Endothelial cell of umbilical vein (primary cell): ENCODE measurements at regions not wholly inside any gene's neighbourhood (a gene's known extent, or its start where the extent isn't known, plus 50 kb on each side); places are given as distances from the start of the nearest gene placed in this dataset.

Experiments used
- BruUV-seq: library from RNA; stranded (reverse); fragments of 400-500 nt; replicated peaks from 2 replicates; lab custom pipeline; 2021; lab: Mats Ljungman, UMichigan
- CTCF ChIA-PET: fragments of 300-600, 350-600 bp; sonication (Branson Sonifier 250); formaldehyde crosslinking; loops from one replicate; lab custom pipeline; 2021; ENCODE audit warnings: antibody characterized with exemption, inconsistent platforms; lab: Charles Lee
- POLR2A ChIA-PET: fragments of 300-600, 350-600 bp; sonication (Branson Sonifier 250); formaldehyde crosslinking; loops from one replicate; lab custom pipeline; 2021; ENCODE audit warnings: antibody characterized with exemption, inconsistent platforms; lab: Charles Lee
- DNase-seq: peaks from one replicate; pipeline ENCODE4 v3.0.0-alpha.2; 2011; ENCODE audit warnings: low read depth, low spot score
- FAIRE-seq: peaks from 2 replicates; lab custom pipeline; 2011; peaks lifted over from hg19 to GRCh38; lab: Jason Lieb, UNC
- H2AFZ ChIP-seq: 2 replicates; pipeline ENCODE4 v1.6.0; 2012; ENCODE audit warnings: low read depth, low read length, control low read depth, inconsistent platforms
- H3K27ac ChIP-seq: 2 replicates; pipeline ENCODE4 v1.5.1; 2011; ENCODE audit warnings: low read depth, mild to moderate bottlenecking, control low read depth, low read length, moderate library complexity; ENCODE audit not compliant: insufficient read depth
- H3K27me3 ChIP-seq, 2 experiments: 2 replicates each; pipeline versions ENCODE4 v1.6.0 to v1.6.1; 2011; ENCODE audit warnings: low read length in 2 of 2, mixed read lengths in 1 of 2; ENCODE audit not compliant: control insufficient read depth in 2 of 2, insufficient read depth in 2 of 2
- H3K36me3 ChIP-seq, 2 experiments: 2 replicates in 1 of 2; 3 replicates in 1 of 2; pipeline ENCODE4 v1.5.1; 2011; ENCODE audit warnings: low read length in 2 of 2, mild to moderate bottlenecking in 1 of 2, moderate library complexity in 1 of 2; ENCODE audit not compliant: control insufficient read depth in 2 of 2, insufficient read depth in 2 of 2; ENCODE audit errors: extremely low read depth in 1 of 2
- H3K4me1 ChIP-seq: 3 replicates; pipeline ENCODE4 v1.5.1; 2011; ENCODE audit warnings: mild to moderate bottlenecking, low read length; ENCODE audit not compliant: control insufficient read depth, insufficient read depth; ENCODE audit errors: extremely low read depth
- H3K4me2 ChIP-seq: 2 replicates; pipeline ENCODE4 v1.6.1; 2011; ENCODE audit warnings: low read length, control low read depth, mixed read lengths; ENCODE audit not compliant: insufficient read depth
- H3K4me3 ChIP-seq, 3 experiments: fragments of 200-600 bp in 1 of 3; sonication (generic), shearing (Covaris generic) in 1 of 3; replicated peaks in 1 of 3; 2 replicates each; pipeline ENCODE4 v1.5.1; 2011 to 2016; ENCODE audit warnings: control low read depth in 3 of 3, low read length in 3 of 3, mild to moderate bottlenecking in 2 of 3, inconsistent platforms in 1 of 3, low read depth in 1 of 3, moderate library complexity in 1 of 3; ENCODE audit not compliant: insufficient read depth in 1 of 3
- H3K79me2 ChIP-seq: 2 replicates; pipeline ENCODE4 v1.6.0; 2012; ENCODE audit warnings: low read length, inconsistent platforms; ENCODE audit not compliant: control insufficient read depth, insufficient read depth
- H3K9ac ChIP-seq: replicated peaks from 2 replicates; pipeline ENCODE3; 2011; ENCODE audit warnings: low read length, control low read depth; ENCODE audit not compliant: insufficient read depth; ENCODE audit errors: extremely low read depth
- H3K9me1 ChIP-seq: replicated peaks from 3 replicates; pipeline ENCODE4 v1.6.0; 2011; ENCODE audit warnings: mild to moderate bottlenecking, low read length; ENCODE audit not compliant: control insufficient read depth, insufficient read depth; ENCODE audit errors: extremely low read depth
- H3K9me3 ChIP-seq: replicated peaks from 2 replicates; pipeline ENCODE4 v1.5.1; 2012; ENCODE audit warnings: low read length, inconsistent platforms; ENCODE audit not compliant: control insufficient read depth, insufficient read depth
- H4K20me1 ChIP-seq: replicated peaks from 2 replicates; pipeline ENCODE3; 2011; ENCODE audit warnings: mild to moderate bottlenecking, low read length; ENCODE audit not compliant: control insufficient read depth, insufficient read depth; ENCODE audit errors: extremely low read depth
- EZH2 ChIP-seq: IDR thresholded peaks from 2 replicates; pipeline ENCODE4 v1.6.1; 2012; ENCODE audit warnings: borderline replicate concordance, low read depth, mild to moderate bottlenecking, moderate library complexity, low read length, inconsistent platforms; ENCODE audit not compliant: severe bottlenecking
- FOS ChIP-seq: IDR thresholded peaks from 2 replicates; pipeline ENCODE4 v1.6.1; 2011; ENCODE audit warnings: mild to moderate bottlenecking, low read length, moderate library complexity, borderline replicate concordance; ENCODE audit not compliant: insufficient read depth
- GATA2 ChIP-seq: IDR thresholded peaks from 2 replicates; pipeline ENCODE4 v1.7.0; 2011; ENCODE audit warnings: low read depth, mild to moderate bottlenecking, moderate library complexity, mixed read lengths, low read length; ENCODE audit not compliant: insufficient read length, insufficient read depth
- JUN ChIP-seq: IDR thresholded peaks from 2 replicates; pipeline ENCODE4 v1.6.1; 2011; ENCODE audit warnings: borderline replicate concordance, low read depth; ENCODE audit not compliant: insufficient read length, insufficient read depth
- MYC ChIP-seq: IDR thresholded peaks from one replicate; pipeline ENCODE4 v1.6.1; 2011; ENCODE audit warnings: mild to moderate bottlenecking, low read depth, low read length
- POLR2A ChIP-seq: IDR thresholded peaks from 2 replicates; pipeline ENCODE4 v1.6.1; 2012; ENCODE audit warnings: low read depth, mild to moderate bottlenecking, control low read depth, low read length
- POLR2AphosphoS5 ChIP-seq: IDR thresholded peaks from 2 replicates; pipeline ENCODE4 v1.6.1; 2012; ENCODE audit warnings: low read depth, mild to moderate bottlenecking, control low read depth, low read length, moderate library complexity; ENCODE audit not compliant: insufficient read depth
- dilution Hi-C: fragments of 300-500 bp; cut with MboI; formaldehyde crosslinking; loops from one replicate; pipeline ENCODE4 v1.15.0; 2019; ENCODE audit warnings: low sequenced_read_pairs; ENCODE audit not compliant: extremely low pct_ligation_motif_present
- intact Hi-C: fragments of 100-400 bp; cut with micrococcal nuclease; formaldehyde crosslinking; loops from one replicate; pipeline ENCODE4 v1.10.0; 2022
- TF ChIP-seq, protein P1 (sequence below), 2 donors: IDR thresholded peaks; 1 replicate in 1 of 2; 2 replicates in 1 of 2; pipeline ENCODE4 v1.5.1; 2011; ENCODE audit warnings: low read length in 2 of 2, mild to moderate bottlenecking in 2 of 2, moderate library complexity in 2 of 2, control low read depth in 1 of 2, inconsistent platforms in 1 of 2, low read depth in 1 of 2; ENCODE audit not compliant: insufficient read depth in 1 of 2; ENCODE audit errors: extremely low read depth in 1 of 2
- TF ChIP-seq, protein P2 (sequence below): IDR thresholded peaks from 2 replicates; pipeline ENCODE4 v1.6.1; 2011; ENCODE audit not compliant: insufficient read depth, insufficient read length

DNA sequence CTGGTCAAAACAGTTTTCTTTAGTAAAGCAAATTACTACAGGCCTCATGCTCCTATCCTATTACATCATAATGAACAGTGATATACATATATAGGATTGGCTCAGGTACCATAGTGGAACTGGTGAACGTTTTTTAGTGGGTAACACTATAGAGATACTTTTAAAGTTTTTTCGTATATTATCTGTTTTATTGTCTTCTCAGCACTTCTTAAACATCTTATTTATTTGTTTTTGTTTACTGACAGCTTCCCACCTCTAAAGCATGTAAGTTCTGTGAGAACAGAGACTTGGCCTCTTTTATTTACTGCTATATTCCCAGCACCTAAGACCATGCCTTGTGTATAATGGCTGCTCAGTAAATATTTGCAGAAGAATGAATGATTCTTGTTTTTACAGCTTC lies 81.1 kb upstream of the PSMA6 start:
- ChIA-PET CTCF (no interaction called here), POLR2A (no interaction called here)
- no peaks in the 10 kb centered on the region for H4K20me1 ChIP-seq
- FAIRE-seq (no peak), DNase-seq (no peak)
- H3K79me2 ChIP-seq, result no peaks in the 10 kb centered on the region
- H2AFZ ChIP-seq, result no peak overlapping the region
- H3K9ac ChIP-seq, result no peak overlapping the region
- H3K36me3 ChIP-seq, result no peaks in the 10 kb centered on the region
- peaks cover 20% of the 10 kb centered on the region for H3K4me1 ChIP-seq
- H3K9me1 ChIP-seq, result no peaks in the 10 kb centered on the region
- no peak overlapping the region for H3K4me3 ChIP-seq
- no TSS peak for BruUV-seq
- H3K27ac ChIP-seq, result no peak overlapping the region
- H3K27me3 ChIP-seq, result no peaks in the 10 kb centered on the region
- H3K9me3 ChIP-seq, result no peaks in the 10 kb centered on the region
- dilution Hi-C loops (no loop called here), intact Hi-C loops (loop anchor here (10.0 kb wide), 1 partner anchor 474 kb away; no protein-coding TSS in a partner anchor)
- no peak overlapping the region for H3K4me2 ChIP-seq
- TF ChIP-seq, protein P1, sequence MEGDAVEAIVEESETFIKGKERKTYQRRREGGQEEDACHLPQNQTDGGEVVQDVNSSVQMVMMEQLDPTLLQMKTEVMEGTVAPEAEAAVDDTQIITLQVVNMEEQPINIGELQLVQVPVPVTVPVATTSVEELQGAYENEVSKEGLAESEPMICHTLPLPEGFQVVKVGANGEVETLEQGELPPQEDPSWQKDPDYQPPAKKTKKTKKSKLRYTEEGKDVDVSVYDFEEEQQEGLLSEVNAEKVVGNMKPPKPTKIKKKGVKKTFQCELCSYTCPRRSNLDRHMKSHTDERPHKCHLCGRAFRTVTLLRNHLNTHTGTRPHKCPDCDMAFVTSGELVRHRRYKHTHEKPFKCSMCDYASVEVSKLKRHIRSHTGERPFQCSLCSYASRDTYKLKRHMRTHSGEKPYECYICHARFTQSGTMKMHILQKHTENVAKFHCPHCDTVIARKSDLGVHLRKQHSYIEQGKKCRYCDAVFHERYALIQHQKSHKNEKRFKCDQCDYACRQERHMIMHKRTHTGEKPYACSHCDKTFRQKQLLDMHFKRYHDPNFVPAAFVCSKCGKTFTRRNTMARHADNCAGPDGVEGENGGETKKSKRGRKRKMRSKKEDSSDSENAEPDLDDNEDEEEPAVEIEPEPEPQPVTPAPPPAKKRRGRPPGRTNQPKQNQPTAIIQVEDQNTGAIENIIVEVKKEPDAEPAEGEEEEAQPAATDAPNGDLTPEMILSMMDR (IDR thresholded peaks at IDR 0.05; ENCODE audit: extremely low read depth in 1 of 2, insufficient read depth in 1 of 2, low read depth in 1 of 2, low read length in 2 of 2), result no peak
- TF ChIP-seq EZH2 (no peak), GATA2 (no peak), JUN (no peak), POLR2AphosphoS5 (no peak), POLR2A (no peak), FOS (no peak), MYC (no peak)
- TF ChIP-seq, protein P2, sequence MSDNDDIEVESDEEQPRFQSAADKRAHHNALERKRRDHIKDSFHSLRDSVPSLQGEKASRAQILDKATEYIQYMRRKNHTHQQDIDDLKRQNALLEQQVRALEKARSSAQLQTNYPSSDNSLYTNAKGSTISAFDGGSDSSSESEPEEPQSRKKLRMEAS, result no peak
